ENCODE measurements at regions not wholly inside any gene's neighbourhood (a gene's known extent, or its start where the extent isn't known, plus 50 kb on each side); places are given as distances from the start of the nearest gene placed in this dataset.

- TF ChIP-seq CTCF (IDR thresholded peaks at IDR 0.05; ENCODE audit: insufficient read depth, low read length), result no peak
- no peak for TF ChIP-seq POLR2AphosphoS5 (IDR thresholded peaks at IDR 0.05; ENCODE audit: low read depth)
- no peak for TF ChIP-seq GABPA (IDR thresholded peaks at IDR 0.05; ENCODE audit: low read depth)
- TF ChIP-seq, protein P1, sequence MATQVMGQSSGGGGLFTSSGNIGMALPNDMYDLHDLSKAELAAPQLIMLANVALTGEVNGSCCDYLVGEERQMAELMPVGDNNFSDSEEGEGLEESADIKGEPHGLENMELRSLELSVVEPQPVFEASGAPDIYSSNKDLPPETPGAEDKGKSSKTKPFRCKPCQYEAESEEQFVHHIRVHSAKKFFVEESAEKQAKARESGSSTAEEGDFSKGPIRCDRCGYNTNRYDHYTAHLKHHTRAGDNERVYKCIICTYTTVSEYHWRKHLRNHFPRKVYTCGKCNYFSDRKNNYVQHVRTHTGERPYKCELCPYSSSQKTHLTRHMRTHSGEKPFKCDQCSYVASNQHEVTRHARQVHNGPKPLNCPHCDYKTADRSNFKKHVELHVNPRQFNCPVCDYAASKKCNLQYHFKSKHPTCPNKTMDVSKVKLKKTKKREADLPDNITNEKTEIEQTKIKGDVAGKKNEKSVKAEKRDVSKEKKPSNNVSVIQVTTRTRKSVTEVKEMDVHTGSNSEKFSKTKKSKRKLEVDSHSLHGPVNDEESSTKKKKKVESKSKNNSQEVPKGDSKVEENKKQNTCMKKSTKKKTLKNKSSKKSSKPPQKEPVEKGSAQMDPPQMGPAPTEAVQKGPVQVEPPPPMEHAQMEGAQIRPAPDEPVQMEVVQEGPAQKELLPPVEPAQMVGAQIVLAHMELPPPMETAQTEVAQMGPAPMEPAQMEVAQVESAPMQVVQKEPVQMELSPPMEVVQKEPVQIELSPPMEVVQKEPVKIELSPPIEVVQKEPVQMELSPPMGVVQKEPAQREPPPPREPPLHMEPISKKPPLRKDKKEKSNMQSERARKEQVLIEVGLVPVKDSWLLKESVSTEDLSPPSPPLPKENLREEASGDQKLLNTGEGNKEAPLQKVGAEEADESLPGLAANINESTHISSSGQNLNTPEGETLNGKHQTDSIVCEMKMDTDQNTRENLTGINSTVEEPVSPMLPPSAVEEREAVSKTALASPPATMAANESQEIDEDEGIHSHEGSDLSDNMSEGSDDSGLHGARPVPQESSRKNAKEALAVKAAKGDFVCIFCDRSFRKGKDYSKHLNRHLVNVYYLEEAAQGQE (IDR thresholded peaks at IDR 0.05; ENCODE audit: insufficient replicate concordance, low read depth), result no peak
Observed at GRCh38 chr2:226307487-226308322, 491.9 kb downstream of the IRS1 start.
